Stomach (tissue), 8 donors: ENCODE measurements at regions not wholly inside any gene's neighbourhood (a gene's known extent, or its start where the extent isn't known, plus 50 kb on each side); places are given as distances from the start of the nearest gene placed in this dataset.
A peak's percentile ranks its signal among the peaks of the same experiment; 100 is the strongest.

Experiments
- DNase-seq, 2 donors: peaks; one replicate each; pipeline versions ENCODE4 v3.0.0 to v3.0.0-alpha.2; 2013 to 2019
- H3K27ac ChIP-seq, 5 donors: fragments of 200-600 bp in 4 of 5; sonication (generic) in 4 of 5; one replicate each; pipeline ENCODE4 v1.5.1; 2013 to 2019; ENCODE audit warnings: mild to moderate bottlenecking in 1 of 5, moderate library complexity in 1 of 5
- H3K27me3 ChIP-seq, 3 donors: fragments of 200-600 bp; sonication (generic); one replicate each; pipeline ENCODE4 v1.5.1; 2017 to 2019; ENCODE audit warnings: mixed run types in 1 of 3
- H3K36me3 ChIP-seq, 4 donors: fragments of 200-600 bp; sonication (generic); 1 replicate in 3 of 4; 2 replicates in 1 of 4; pipeline ENCODE4 v1.5.1; 2016 to 2019
- H3K4me1 ChIP-seq, 4 donors: fragments of 200-600 bp; sonication (generic); one replicate each; pipeline ENCODE4 v1.5.1; 2016 to 2019
- H3K4me3 ChIP-seq, 4 donors: fragments of 200-600 bp; sonication (generic) in 3 of 4; one replicate each; pipeline ENCODE4 v1.5.1; 2016 to 2019; ENCODE audit warnings: mild to moderate bottlenecking in 1 of 4
- H3K9me3 ChIP-seq, 4 donors: fragments of 200-600 bp; sonication (generic); one replicate each; pipeline ENCODE4 v1.5.1; 2016 to 2019
- CTCF ChIP-seq, 7 experiments: fragments of 450-650 bp in 4 of 7; fragments of 200-600 bp in 3 of 7; sonication (generic) in 3 of 7; IDR thresholded peaks; one replicate each; pipeline ENCODE4 v1.5.1; 2016 to 2019; ENCODE audit warnings: antibody characterized with exemption in 7 of 7, control low read depth in 2 of 7, mild to moderate bottlenecking in 1 of 7
- EP300 ChIP-seq: sonication (generic); formaldehyde crosslinking; IDR thresholded peaks from one replicate; pipeline ENCODE4 v1.6.1; 2017; ENCODE audit warnings: antibody characterized with exemption
- POLR2A ChIP-seq, 4 donors: fragments of 450-650 bp; IDR thresholded peaks; one replicate each; pipeline ENCODE4 v1.6.1; 2016; ENCODE audit warnings: antibody characterized with exemption in 4 of 4, control low read depth in 2 of 4, mild to moderate bottlenecking in 1 of 4, moderate library complexity in 1 of 4
- POLR2AphosphoS5 ChIP-seq, 3 donors: sonication (generic); formaldehyde crosslinking; IDR thresholded peaks; one replicate each; pipeline ENCODE4 v1.6.1; 2016; ENCODE audit warnings: antibody characterized with exemption in 3 of 3
- WGBS, 5 donors: extraction: QIAGEN DNeasy Blood & Tissue Kit in 3 of 5; methylation state at CpG; one replicate each; pipeline versions ENCODE4 v1.1.5 to v1.1.7; 2013 to 2018; 5-methylcytosine and 5-hydroxymethylcytosine counted together
- intact Hi-C: fragments of 100-400 bp; cut with DNase I; formaldehyde crosslinking; loops from one replicate; pipeline ENCODE4 v1.15.1; 2023; ENCODE audit warnings: low total_unique reads
- donor health status: healthy with polysubstance abuse.
- donor health status: Bipolar disorder and iron deficiency.
- donor health status: healthy.

GRCh38 chr4:124499261-124499660, 213.3 kb downstream of the ANKRD50 start:
- no peak for TF ChIP-seq POLR2AphosphoS5 (IDR thresholded peaks at IDR 0.05)
- no peak for TF ChIP-seq POLR2A (IDR thresholded peaks at IDR 0.05)
- 43 to 73% (median 55%) methylated on average over 3 of the region's 3 CpGs for WGBS, 5 donors
- Histone ChIP-seq H3K9me3 (no peaks in the 10 kb centered on the region), H3K27ac (no peak overlapping the region), H3K4me3 (no peak overlapping the region), H3K36me3 (no peaks in the 10 kb centered on the region), H3K27me3 (no peaks in the 10 kb centered on the region), H3K4me1 (no peaks in the 10 kb centered on the region)
- peak in 1 of 2 donors; percentile 35 for DNase-seq
- intact Hi-C loops, result no loop called here

GRCh38 chr4:124501576-124501975, 211.0 kb downstream of the ANKRD50 start:
- Histone ChIP-seq H3K27ac (no peak overlapping the region), H3K4me3 (no peak overlapping the region), H3K27me3 (no peaks in the 10 kb centered on the region), H3K9me3 (no peaks in the 10 kb centered on the region), H3K36me3 (no peaks in the 10 kb centered on the region), H3K4me1 (peaks cover 0 to 3% (median 0%) of the 10 kb centered on the region in 4 donors)
- no peak for DNase-seq
- intact Hi-C loops, result no loop called here
- TF ChIP-seq POLR2AphosphoS5 (IDR thresholded peaks at IDR 0.05) (no peak), CTCF (IDR thresholded peaks at IDR 0.05) (no peak), POLR2A (IDR thresholded peaks at IDR 0.05) (no peak), EP300 (no peak)
- 47 to 78% (median 65%) methylated on average over 1 of the region's 1 CpG for WGBS, 5 donors

- H3K27ac ChIP-seq, result no peak overlapping the region
- DNase-seq, result no peak
- 41 to 88% (median 78%) methylated on average over 2 of the region's 2 CpGs for WGBS, 5 donors
- intact Hi-C loops, result no loop called here
- no peaks in the 10 kb centered on the region for H3K9me3 ChIP-seq
- no peak for TF ChIP-seq CTCF (IDR thresholded peaks at IDR 0.05)
- TF ChIP-seq EP300, result no peak
- no peak for TF ChIP-seq POLR2A (IDR thresholded peaks at IDR 0.05)
- TF ChIP-seq POLR2AphosphoS5 (IDR thresholded peaks at IDR 0.05), result no peak
- H3K4me1 ChIP-seq, result peaks cover 0 to 16% (median 0%) of the 10 kb centered on the region in 4 donors
- no peak overlapping the region for H3K4me3 ChIP-seq
- H3K36me3 ChIP-seq, result no peaks in the 10 kb centered on the region
- no peaks in the 10 kb centered on the region for H3K27me3 ChIP-seq
Measured at GRCh38 chr4:124504431-124504830, 208.1 kb downstream of the ANKRD50 start.

- Histone ChIP-seq H3K4me3 (peak overlapping the region in 1 of 4 donors; percentile 4), H3K36me3 (no peaks in the 10 kb centered on the region), H3K27ac (peak overlapping the region in 1 of 5 donors; percentile 41), H3K9me3 (no peaks in the 10 kb centered on the region), H3K4me1 (peaks cover 0 to 16% (median 0%) of the 10 kb centered on the region in 4 donors), H3K27me3 (no peaks in the 10 kb centered on the region)
- TF ChIP-seq POLR2A (IDR thresholded peaks at IDR 0.05), result no peak
- intact Hi-C loops, result no loop called here
- DNase-seq, result no peak
- WGBS, 5 donors, result 29 to 60% (median 45%) methylated on average over 2 of the region's 2 CpGs
Measured at GRCh38 chr4:124505211-124505610, 207.3 kb downstream of the ANKRD50 start.

GRCh38 chr4:124509151-124509550, 203.4 kb downstream of the ANKRD50 start:
- peaks cover 0 to 16% (median 0%) of the 10 kb centered on the region in 4 donors for H3K4me1 ChIP-seq
- no peak overlapping the region for H3K4me3 ChIP-seq
- H3K36me3 ChIP-seq, result no peaks in the 10 kb centered on the region
- no peaks in the 10 kb centered on the region for H3K27me3 ChIP-seq
- intact Hi-C loops, result no loop called here
- H3K27ac ChIP-seq, result no peak overlapping the region
- DNase-seq, result no peak
- 82 to 95% (median 90%) methylated on average over 2 of the region's 2 CpGs for WGBS, 5 donors
- TF ChIP-seq POLR2AphosphoS5 (IDR thresholded peaks at IDR 0.05) (no peak), EP300 (no peak), CTCF (IDR thresholded peaks at IDR 0.05) (no peak)
- H3K9me3 ChIP-seq, result no peaks in the 10 kb centered on the region
